ENCODE measurements at regions not wholly inside any gene's neighbourhood (a gene's known extent, or its start where the extent isn't known, plus 50 kb on each side); places are given as distances from the start of the nearest gene placed in this dataset.

GRCh38 chr22:27185099-27185709 is 527.8 kb downstream of the MIAT start:
- 55 to 100% (median 80%) methylated on average over 1 to 2 of the region's 3 CpGs; no CpG with 5 or more reads in 6 of the 10 experiments for whole genome bisulfite sequencing, 10 experiments
- no peak overlapping the region for H3K4me3 ChIP-seq
- in situ Hi-C loops (cut with MboI; ENCODE audit: low pct_unique_long_range_greater_than_20kb in 2 of 9, low sequenced_read_pairs in 9 of 9, unreplicated experiment in 9 of 9), result no loop called here
- no peak for ATAC-seq (replicated peaks in 6 of 8)
- H3K4me1 ChIP-seq (replicated peaks in 1 of 2), result peaks cover 6 to 8% of the 10 kb centered on the region in 2 donors
- no peak overlapping the region for H3K27ac ChIP-seq

GRCh38 chr22:27185760-27186302 is 528.4 kb downstream of the MIAT start:
- Histone ChIP-seq H3K4me1 (replicated peaks in 1 of 2) (peaks cover 5 to 6% of the 10 kb centered on the region in 2 donors), H3K4me3 (no peak overlapping the region), H3K27ac (no peak overlapping the region)
- no peak for ATAC-seq (replicated peaks in 6 of 8)
- 30 to 100% (median 86%) methylated on average over 1 to 5 of the region's 12 CpGs; no CpG with 5 or more reads in 2 of the 10 experiments for WGBS, 10 experiments
- in situ Hi-C loops (cut with MboI; ENCODE audit: low pct_unique_long_range_greater_than_20kb in 2 of 9, low sequenced_read_pairs in 9 of 9, unreplicated experiment in 9 of 9), result no loop called here

- Histone ChIP-seq H3K4me3 (no peak overlapping the region), H3K4me1 (replicated peaks in 1 of 2) (peaks cover 5 to 6% of the 10 kb centered on the region in 2 donors), H3K27ac (no peak overlapping the region)
- in situ Hi-C loops (cut with MboI; ENCODE audit: low pct_unique_long_range_greater_than_20kb in 2 of 9, low sequenced_read_pairs in 9 of 9, unreplicated experiment in 9 of 9), result no loop called here
- no peak for ATAC-seq (replicated peaks in 6 of 8)
- WGBS, 10 experiments, result 33 to 100% (median 80%) methylated on average over 1 to 5 of the region's 7 CpGs; no CpG with 5 or more reads in 2 of the 10 experiments
These were observed 529.3 kb downstream of the MIAT start for GRCh38 chr22:27186643-27187042.

- WGBS, 10 experiments, result 50 to 100% (median 90%) methylated on average over 1 to 12 of the region's 17 CpGs; no CpG with 5 or more reads in 1 of the 10 experiments
- peaks cover 7 to 8% of the 10 kb centered on the region in 2 donors for H3K4me1 ChIP-seq (replicated peaks in 1 of 2)
- ATAC-seq (replicated peaks in 6 of 8), result no peak
These were observed 534.9 kb downstream of the MIAT start for GRCh38 chr22:27192135-27192829.

GRCh38 chr22:27193215-27193614 is 535.8 kb downstream of the MIAT start:
- no peak overlapping the region for H3K27ac ChIP-seq
- in situ Hi-C loops (cut with MboI; ENCODE audit: low pct_unique_long_range_greater_than_20kb in 2 of 9, low sequenced_read_pairs in 9 of 9, unreplicated experiment in 9 of 9), result no loop called here
- peaks cover 7 to 8% of the 10 kb centered on the region in 2 donors for H3K4me1 ChIP-seq (replicated peaks in 1 of 2)
- H3K4me3 ChIP-seq, result no peak overlapping the region
- no peak for ATAC-seq (replicated peaks in 6 of 8)
- WGBS, 10 experiments, result 0 to 100% (median 95%) methylated on average over 1 to 6 of the region's 6 CpGs; no CpG with 5 or more reads in 2 of the 10 experiments

More at GRCh38 chr22:27192135-27192829, 534.9 kb downstream of the MIAT start:
- Histone ChIP-seq H3K4me3 (no peak overlapping the region), H3K27ac (no peak overlapping the region)
- in situ Hi-C loops (cut with MboI; ENCODE audit: low pct_unique_long_range_greater_than_20kb in 2 of 9, low sequenced_read_pairs in 9 of 9, unreplicated experiment in 9 of 9), result no loop called here

GRCh38 chr22:27193636-27194035 is 536.2 kb downstream of the MIAT start:
- ATAC-seq (replicated peaks in 6 of 8), result no peak
- peaks cover 7 to 8% of the 10 kb centered on the region in 2 donors for H3K4me1 ChIP-seq (replicated peaks in 1 of 2)

GRCh38 chr22:27194096-27194748 is 536.8 kb downstream of the MIAT start:
- Histone ChIP-seq H3K4me3 (no peak overlapping the region), H3K27ac (no peak overlapping the region), H3K4me1 (replicated peaks in 1 of 2) (peaks cover 7 to 8% of the 10 kb centered on the region in 2 donors)
- 46 to 88% (median 58%) methylated on average over 2 to 4 of the region's 4 CpGs; no CpG with 5 or more reads in 1 of the 10 experiments for WGBS, 10 experiments
- in situ Hi-C loops (cut with MboI; ENCODE audit: low pct_unique_long_range_greater_than_20kb in 2 of 9, low sequenced_read_pairs in 9 of 9, unreplicated experiment in 9 of 9), result no loop called here
- ATAC-seq (replicated peaks in 6 of 8), result peak in 2 of 8 experiments; percentile 33 to 35

More at GRCh38 chr22:27193636-27194035, 536.2 kb downstream of the MIAT start:
- in situ Hi-C loops (cut with MboI; ENCODE audit: low pct_unique_long_range_greater_than_20kb in 2 of 9, low sequenced_read_pairs in 9 of 9, unreplicated experiment in 9 of 9), result no loop called here
- no peak overlapping the region for H3K4me3 ChIP-seq
- 40 to 100% (median 71%) methylated on average over 1 to 2 of the region's 2 CpGs; no CpG with 5 or more reads in 2 of the 10 experiments for WGBS, 10 experiments
- no peak overlapping the region for H3K27ac ChIP-seq

GRCh38 chr22:27195094-27195493 is 537.7 kb downstream of the MIAT start:
- Histone ChIP-seq H3K4me3 (no peak overlapping the region), H3K4me1 (replicated peaks in 1 of 2) (peaks cover 7 to 8% of the 10 kb centered on the region in 2 donors), H3K27ac (no peak overlapping the region)
- whole genome bisulfite sequencing, 10 experiments, result 87 to 100% (median 96%) methylated on average over 1 to 11 of the region's 20 CpGs; no CpG with 5 or more reads in 4 of the 10 experiments
- in situ Hi-C loops (cut with MboI; ENCODE audit: low pct_unique_long_range_greater_than_20kb in 2 of 9, low sequenced_read_pairs in 9 of 9, unreplicated experiment in 9 of 9), result no loop called here
- peak in 1 of 8 experiments; percentile 34 for ATAC-seq (replicated peaks in 6 of 8)

GRCh38 chr22:27195494-27195893 is 538.1 kb downstream of the MIAT start:
- no peak overlapping the region for H3K27ac ChIP-seq
- peaks cover 7 to 8% of the 10 kb centered on the region in 2 donors for H3K4me1 ChIP-seq (replicated peaks in 1 of 2)
- in situ Hi-C loops (cut with MboI; ENCODE audit: low pct_unique_long_range_greater_than_20kb in 2 of 9, low sequenced_read_pairs in 9 of 9, unreplicated experiment in 9 of 9), result no loop called here
- WGBS, 10 experiments, result 0 to 95% (median 80%) methylated on average over 1 to 5 of the region's 5 CpGs; no CpG with 5 or more reads in 6 of the 10 experiments
- no peak for ATAC-seq (replicated peaks in 6 of 8)
- H3K4me3 ChIP-seq, result no peak overlapping the region

GRCh38 chr22:27196606-27197005 is 539.2 kb downstream of the MIAT start:
- in situ Hi-C loops (cut with MboI; ENCODE audit: low pct_unique_long_range_greater_than_20kb in 2 of 9, low sequenced_read_pairs in 9 of 9, unreplicated experiment in 9 of 9), result no loop called here

GRCh38 chr22:27197052-27197451 is 539.7 kb downstream of the MIAT start:
- WGBS, 10 experiments, result 80 to 100% (median 90%) methylated on average over 1 to 4 of the region's 4 CpGs; no CpG with 5 or more reads in 6 of the 10 experiments
- ATAC-seq (replicated peaks in 6 of 8), result no peak
- Histone ChIP-seq H3K27ac (no peak overlapping the region), H3K4me3 (no peak overlapping the region), H3K4me1 (replicated peaks in 1 of 2) (peaks cover 21 to 24% of the 10 kb centered on the region in 2 donors)
- in situ Hi-C loops (cut with MboI; ENCODE audit: low pct_unique_long_range_greater_than_20kb in 2 of 9, low sequenced_read_pairs in 9 of 9, unreplicated experiment in 9 of 9), result no loop called here

More at GRCh38 chr22:27196606-27197005, 539.2 kb downstream of the MIAT start:
- Histone ChIP-seq H3K4me3 (no peak overlapping the region), H3K4me1 (replicated peaks in 1 of 2) (peaks cover 17 to 19% of the 10 kb centered on the region in 2 donors), H3K27ac (no peak overlapping the region)
- no peak for ATAC-seq (replicated peaks in 6 of 8)
- WGBS, 10 experiments, result 6 to 100% (median 61%) methylated on average over 1 to 4 of the region's 4 CpGs; no CpG with 5 or more reads in 2 of the 10 experiments

GRCh38 chr22:27197618-27198017 is 540.2 kb downstream of the MIAT start:
- no peak for ATAC-seq (replicated peaks in 6 of 8)
- Histone ChIP-seq H3K27ac (no peak overlapping the region), H3K4me1 (replicated peaks in 1 of 2) (peaks cover 27 to 29% of the 10 kb centered on the region in 2 donors), H3K4me3 (no peak overlapping the region)
- WGBS, 10 experiments, result 50 to 100% (median 83%) methylated on average over 1 of the region's 1 CpG; no CpG with 5 or more reads in 6 of the 10 experiments
- in situ Hi-C loops (cut with MboI; ENCODE audit: low pct_unique_long_range_greater_than_20kb in 2 of 9, low sequenced_read_pairs in 9 of 9, unreplicated experiment in 9 of 9), result no loop called here

Data from motor neuron (in vitro differentiated cells).